Testis (tissue), 2 donors: ENCODE measurements at regions not wholly inside any gene's neighbourhood (a gene's known extent, or its start where the extent isn't known, plus 50 kb on each side); places are given as distances from the start of the nearest gene placed in this dataset.

ENCODE experiments used
- POLR2A ChIP-seq: fragments of 450-650 bp; IDR thresholded peaks from one replicate; pipeline ENCODE4 v1.6.1; 2017; ENCODE audit warnings: antibody characterized with exemption, mild to moderate bottlenecking, moderate library complexity
- TF ChIP-seq, protein P1 (sequence below), 3 experiments: fragments of 450-650 bp in 2 of 3; fragments of 200-600 bp in 1 of 3; sonication (generic) in 1 of 3; IDR thresholded peaks; one replicate each; pipeline ENCODE4 v1.5.1; 2016 to 2019; ENCODE audit warnings: antibody characterized with exemption in 3 of 3, mild to moderate bottlenecking in 2 of 3, moderate library complexity in 1 of 3

DNA sequence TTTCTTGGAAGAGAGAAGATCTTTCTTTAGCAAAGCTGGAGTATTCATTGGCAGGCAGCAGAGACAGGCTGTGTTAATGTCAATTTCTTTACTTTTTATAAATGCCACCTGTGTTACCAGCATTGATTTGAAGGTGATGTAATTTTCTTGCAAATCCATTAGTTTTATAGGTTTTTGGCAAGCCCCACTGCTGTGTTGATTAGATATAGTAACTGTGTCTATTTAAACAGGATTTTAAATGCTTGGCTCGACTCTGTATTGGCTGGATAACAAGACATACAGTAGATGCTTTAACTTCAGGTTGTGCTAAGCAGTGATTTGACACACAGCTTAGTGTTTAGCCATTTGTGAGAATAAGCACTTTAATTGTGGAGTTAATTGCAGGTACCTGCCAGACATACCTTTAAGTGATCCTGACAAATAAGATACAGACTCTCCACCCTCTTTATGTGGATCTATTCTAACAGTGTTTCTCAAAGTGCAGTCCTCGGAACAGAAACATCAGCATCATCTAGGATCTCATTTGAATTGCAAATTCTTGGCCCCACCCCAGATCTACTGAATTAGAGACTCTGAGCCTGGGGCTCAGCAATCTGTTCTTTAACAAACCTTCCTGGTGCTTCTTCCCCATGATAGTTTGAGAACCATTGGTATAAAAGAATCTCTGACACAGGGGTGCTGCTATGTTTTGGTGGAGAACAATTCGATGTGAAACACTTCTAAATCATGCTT is 397.5 kb downstream of the HDGFL1 start:
- TF ChIP-seq, protein P1, sequence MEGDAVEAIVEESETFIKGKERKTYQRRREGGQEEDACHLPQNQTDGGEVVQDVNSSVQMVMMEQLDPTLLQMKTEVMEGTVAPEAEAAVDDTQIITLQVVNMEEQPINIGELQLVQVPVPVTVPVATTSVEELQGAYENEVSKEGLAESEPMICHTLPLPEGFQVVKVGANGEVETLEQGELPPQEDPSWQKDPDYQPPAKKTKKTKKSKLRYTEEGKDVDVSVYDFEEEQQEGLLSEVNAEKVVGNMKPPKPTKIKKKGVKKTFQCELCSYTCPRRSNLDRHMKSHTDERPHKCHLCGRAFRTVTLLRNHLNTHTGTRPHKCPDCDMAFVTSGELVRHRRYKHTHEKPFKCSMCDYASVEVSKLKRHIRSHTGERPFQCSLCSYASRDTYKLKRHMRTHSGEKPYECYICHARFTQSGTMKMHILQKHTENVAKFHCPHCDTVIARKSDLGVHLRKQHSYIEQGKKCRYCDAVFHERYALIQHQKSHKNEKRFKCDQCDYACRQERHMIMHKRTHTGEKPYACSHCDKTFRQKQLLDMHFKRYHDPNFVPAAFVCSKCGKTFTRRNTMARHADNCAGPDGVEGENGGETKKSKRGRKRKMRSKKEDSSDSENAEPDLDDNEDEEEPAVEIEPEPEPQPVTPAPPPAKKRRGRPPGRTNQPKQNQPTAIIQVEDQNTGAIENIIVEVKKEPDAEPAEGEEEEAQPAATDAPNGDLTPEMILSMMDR (IDR thresholded peaks at IDR 0.05), result no peak
- TF ChIP-seq POLR2A, result no peak
